GM12878 (cell line): ENCODE measurements at regions not wholly inside any gene's neighbourhood (a gene's known extent, or its start where the extent isn't known, plus 50 kb on each side); places are given as distances from the start of the nearest gene placed in this dataset.

Experiments used
- ATAC-seq: fragments of 200-7000 bp; cut with Tn5 transposase; 3 replicates; pipeline ENCODE4 v1.9.1; 2020; ENCODE audit warnings: mild to moderate bottlenecking, moderate library complexity
- BruUV-seq: library from RNA; stranded (reverse); fragments of 400-500 nt; replicated peaks from 2 replicates; lab custom pipeline; 2021; lab: Mats Ljungman, UMichigan
- CTCF ChIA-PET: fragments of 300-600 bp; sonication (Branson Sonifier 250); formaldehyde crosslinking; extraction: SDS; loops from one replicate; lab custom pipeline; 2021; ENCODE audit warnings: inconsistent platforms; lab: Yijun Ruan, JAX
- POLR2A ChIA-PET: fragments of 350-600 bp; formaldehyde crosslinking; extraction: SDS; loops from one replicate; lab custom pipeline; 2021; ENCODE audit warnings: inconsistent platforms; lab: Charles Lee
- RAD21 ChIA-PET: fragments of 300-600 bp; sonication (Branson Sonifier 250); formaldehyde crosslinking; loops from one replicate; lab custom pipeline; 2023; ENCODE audit warnings: antibody characterized with exemption; ENCODE audit not compliant: unreplicated experiment; lab: Charles Lee
- SMC1A ChIA-PET: fragments of 300-600 bp; sonication (Branson Sonifier 250); formaldehyde crosslinking; loops from one replicate; lab custom pipeline; 2023; ENCODE audit not compliant: unreplicated experiment, uncharacterized antibody; lab: Charles Lee
- DNase-seq: peaks from one replicate; pipeline ENCODE4 v3.0.0-alpha.2; 2011; ENCODE audit warnings: low read depth, low spot score
- FAIRE-seq: peaks from 3 replicates; lab custom pipeline; 2011; peaks lifted over from hg19 to GRCh38; lab: Jason Lieb, UNC
- H2AFZ ChIP-seq: 2 replicates; pipeline ENCODE4 v1.6.0; 2011; ENCODE audit warnings: low read depth, low read length, control low read depth; ENCODE audit not compliant: control insufficient read depth
- H3K27ac ChIP-seq: 2 replicates; pipeline ENCODE4 v1.5.1; 2011; ENCODE audit warnings: control low read depth; ENCODE audit not compliant: control insufficient read depth, insufficient read depth
- H3K27me3 ChIP-seq, 2 experiments: replicated peaks in 1 of 2; 2 replicates each; pipeline versions ENCODE4 v1.6.0 to v1.6.1; 2011; ENCODE audit warnings: low read length in 1 of 2; ENCODE audit not compliant: control insufficient read depth in 2 of 2, insufficient read depth in 2 of 2
- H3K36me3 ChIP-seq, 2 experiments: 2 replicates each; pipeline ENCODE4 v1.5.1; 2011; ENCODE audit warnings: low read length in 1 of 2; ENCODE audit not compliant: control insufficient read depth in 2 of 2, insufficient read depth in 2 of 2
- H3K4me1 ChIP-seq: 2 replicates; pipeline ENCODE4 v1.6.1; 2011; ENCODE audit warnings: mild to moderate bottlenecking, low read length, moderate library complexity, mixed read lengths; ENCODE audit not compliant: control insufficient read depth, insufficient read depth
- H3K4me2 ChIP-seq: 2 replicates; pipeline ENCODE4 v1.6.0; 2011; ENCODE audit warnings: control low read depth; ENCODE audit not compliant: control insufficient read depth, insufficient read depth
- H3K4me3 ChIP-seq: fragments of 200-600 bp; sonication (generic); 2 replicates; pipeline ENCODE4 v1.5.1; 2016
- H3K79me2 ChIP-seq: 2 replicates; pipeline ENCODE4 v1.6.0; 2011; ENCODE audit warnings: low read length; ENCODE audit not compliant: control insufficient read depth, insufficient read depth
- H3K9ac ChIP-seq: 2 replicates; pipeline ENCODE4 v1.8.0; 2011; ENCODE audit warnings: low read length, control low read depth, mixed read lengths; ENCODE audit not compliant: control insufficient read depth, insufficient read depth
- H3K9me3 ChIP-seq: replicated peaks from 3 replicates; pipeline ENCODE4 v1.5.1; 2011; ENCODE audit warnings: mild to moderate bottlenecking, low read length; ENCODE audit not compliant: control insufficient read depth, insufficient read depth
- H4K20me1 ChIP-seq: 2 replicates; pipeline ENCODE4 v1.6.0; 2011; ENCODE audit not compliant: control insufficient read depth, insufficient read depth
- FOS ChIP-seq: IDR thresholded peaks from 3 replicates; pipeline ENCODE4 v1.6.1; 2011; ENCODE audit warnings: borderline replicate concordance; ENCODE audit not compliant: insufficient read length; ENCODE audit errors: extremely low read depth
- FOXK2 ChIP-seq: fragments of 450-650 bp; IDR thresholded peaks from 2 replicates; pipeline ENCODE4 v1.6.1; 2017; ENCODE audit warnings: mild to moderate bottlenecking, moderate library complexity
- SIN3A ChIP-seq: IDR thresholded peaks from 2 replicates; pipeline ENCODE4 v1.6.1; 2012; ENCODE audit warnings: low read depth, low read length, improper control_type of control experiment
- ZBTB40 ChIP-seq: fragments of 450-650 bp; IDR thresholded peaks from 2 replicates; pipeline ENCODE4 v1.6.1; 2016; ENCODE audit warnings: mild to moderate bottlenecking, moderate library complexity, borderline replicate concordance
- WGBS: methylation state at CpG from one replicate; pipeline ENCODE4 v1.1.6; 2016; ENCODE audit warnings: low lambda C conversion rate; ENCODE audit not compliant: insufficient replicate concordance, insufficient coverage; ENCODE audit errors: missing lambda C conversion rate; 5-methylcytosine and 5-hydroxymethylcytosine counted together
- in situ Hi-C: fragments of 300-500 bp; cut with MboI; formaldehyde crosslinking; loops from 9 replicates; pipeline ENCODE4 v1.14.3; 2018; ENCODE audit warnings: mixed read lengths
- intact Hi-C: fragments of 100-400 bp; cut with micrococcal nuclease; formaldehyde crosslinking; loops from one replicate; pipeline ENCODE4 v1.14.2; 2022; ENCODE audit not compliant: unreplicated experiment

DNA sequence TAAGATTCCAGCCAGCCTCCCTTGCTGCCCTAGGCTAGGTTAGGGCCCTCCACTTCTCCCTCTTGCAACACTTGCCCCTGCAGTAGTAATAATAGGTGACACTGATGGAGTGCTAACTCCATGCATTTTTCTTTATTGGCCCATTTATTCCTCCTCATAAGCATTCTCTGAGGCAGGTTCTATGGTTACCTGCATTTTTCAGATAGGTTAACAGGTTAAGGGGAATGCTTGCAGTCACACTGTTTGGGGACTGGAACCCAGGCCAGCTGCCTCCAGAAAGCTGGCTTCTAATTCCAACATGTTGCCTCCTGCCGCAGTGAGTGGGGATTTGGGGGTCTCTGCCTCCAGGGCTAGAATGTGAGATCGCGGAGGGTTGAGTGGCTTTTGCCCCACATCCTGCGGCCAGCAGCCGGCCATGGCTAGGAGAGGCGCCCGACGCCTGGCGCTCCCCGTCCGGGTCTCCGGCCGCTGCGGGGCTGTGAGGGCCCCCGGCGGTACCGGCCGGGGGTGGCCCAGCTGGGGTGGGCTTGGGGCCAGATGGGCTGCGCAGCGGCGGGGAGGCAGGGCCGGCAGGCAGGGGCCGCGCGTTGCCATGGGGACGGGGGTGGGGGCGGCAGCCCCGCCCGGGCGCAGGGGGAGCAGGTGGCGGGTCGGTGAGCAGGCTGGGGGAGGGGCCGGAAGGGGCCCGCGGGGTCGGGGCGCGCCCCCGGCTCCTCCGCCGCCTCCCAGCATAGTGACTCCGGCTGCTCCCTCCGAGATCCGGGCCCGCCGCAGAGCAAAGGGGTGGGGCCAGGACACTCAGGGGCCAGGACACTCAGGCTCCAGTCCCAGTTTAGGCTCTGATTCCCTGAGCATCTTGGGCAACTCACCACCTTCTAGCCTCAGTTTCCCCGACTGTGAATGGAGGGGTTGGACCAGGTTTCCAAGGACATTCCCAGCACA lies 68.4 kb upstream of the SSBP3 start:
- Histone ChIP-seq H3K9ac (no peak overlapping the region), H4K20me1 (no peaks in the 10 kb centered on the region), H3K4me2 (peak overlapping the region; percentile 70), H3K79me2 (no peaks in the 10 kb centered on the region), H2AFZ (0 out of 2 replicates have a peak overlapping the region, but pooled peaks have one; percentile 15), H3K4me1 (peaks cover 10% of the 10 kb centered on the region), H3K27me3 (peaks cover 9 to 16% of the 10 kb centered on the region in 2 experiments), H3K9me3 (no peaks in the 10 kb centered on the region), H3K36me3 (no peaks in the 10 kb centered on the region), H3K27ac (no peak overlapping the region), H3K4me3 (no peak overlapping the region)
- POLR2A ChIA-PET: no interaction called here
- BruUV-seq: no TSS peak
- RAD21 ChIA-PET: no interaction called here
- no peak for DNase-seq
- TF ChIP-seq SIN3A: no peak
- TF ChIP-seq FOS: no peak
- TF ChIP-seq FOXK2: no peak
- no peak for TF ChIP-seq ZBTB40
- peak; percentile 40 for ATAC-seq
- intact Hi-C loops: no loop called here
- 25% methylated on average over 22 of the region's 47 CpGs for WGBS
- CTCF ChIA-PET: no interaction called here
- in situ Hi-C loops: no loop called here
- SMC1A ChIA-PET: no interaction called here
- FAIRE-seq: no peak
